ENCODE measurements at regions not wholly inside any gene's neighbourhood (a gene's known extent, or its start where the extent isn't known, plus 50 kb on each side); places are given as distances from the start of the nearest gene placed in this dataset.

- no peak for TF ChIP-seq CTCF (IDR thresholded peaks at IDR 0.05)
- TF ChIP-seq POLR2A (IDR thresholded peaks at IDR 0.05), result no peak
- DNase-seq (ENCODE audit: low spot score in 2 of 2), result no peak
- intact Hi-C loops (cut with DNase I; ENCODE audit: low total_unique reads), result no loop called here
- H3K4me3 ChIP-seq (ENCODE audit: low read depth, poor library complexity, severe bottlenecking), result no peak overlapping the region
- 68 to 79% methylated on average over 5 of the region's 5 CpGs for WGBS, 2 donors
Measured at GRCh38 chr7:21276471-21277035, 151.3 kb upstream of the SP4 start.

- TF ChIP-seq CTCF (IDR thresholded peaks at IDR 0.05) (no peak), POLR2A (IDR thresholded peaks at IDR 0.05) (no peak)
- intact Hi-C loops (cut with DNase I; ENCODE audit: low total_unique reads), result no loop called here
- 83 to 93% methylated on average over 3 of the region's 3 CpGs for WGBS, 2 donors
Measured at GRCh38 chr7:21278944-21279343, 148.9 kb upstream of the SP4 start.

GRCh38 chr7:21281193-21281592, 146.7 kb upstream of the SP4 start:
- intact Hi-C loops (cut with DNase I; ENCODE audit: low total_unique reads), result no loop called here
- TF ChIP-seq CTCF (IDR thresholded peaks at IDR 0.05), result no peak
- no peak for TF ChIP-seq POLR2A (IDR thresholded peaks at IDR 0.05)

More at GRCh38 chr7:21278944-21279343, 148.9 kb upstream of the SP4 start:
- no peak for DNase-seq (ENCODE audit: low spot score in 2 of 2)
- H3K4me3 ChIP-seq (ENCODE audit: low read depth, poor library complexity, severe bottlenecking), result no peak overlapping the region

GRCh38 chr7:21293771-21294170, 134.1 kb upstream of the SP4 start:
- intact Hi-C loops (cut with DNase I; ENCODE audit: low total_unique reads), result no loop called here
- WGBS, 2 donors, result 85 to 86% methylated on average over 3 of the region's 3 CpGs
- no peak for TF ChIP-seq CTCF (IDR thresholded peaks at IDR 0.05)
- no peak for TF ChIP-seq POLR2A (IDR thresholded peaks at IDR 0.05)
- DNase-seq (ENCODE audit: low spot score in 2 of 2), result no peak
- H3K4me3 ChIP-seq (ENCODE audit: low read depth, poor library complexity, severe bottlenecking), result no peak overlapping the region

More at GRCh38 chr7:21281193-21281592, 146.7 kb upstream of the SP4 start:
- no peak overlapping the region for H3K4me3 ChIP-seq (ENCODE audit: low read depth, poor library complexity, severe bottlenecking)
- no peak for DNase-seq (ENCODE audit: low spot score in 2 of 2)

GRCh38 chr7:21299766-21300165, 128.1 kb upstream of the SP4 start:
- WGBS, 2 donors, result 95 to 97% methylated on average over 5 of the region's 5 CpGs
- TF ChIP-seq POLR2A (IDR thresholded peaks at IDR 0.05), result no peak
- no peak for TF ChIP-seq CTCF (IDR thresholded peaks at IDR 0.05)
- intact Hi-C loops (cut with DNase I; ENCODE audit: low total_unique reads), result no loop called here
- H3K4me3 ChIP-seq (ENCODE audit: low read depth, poor library complexity, severe bottlenecking), result no peak overlapping the region
- no peak for DNase-seq (ENCODE audit: low spot score in 2 of 2)

GRCh38 chr7:21300692-21301091, 127.2 kb upstream of the SP4 start:
- intact Hi-C loops (cut with DNase I; ENCODE audit: low total_unique reads), result no loop called here
- TF ChIP-seq POLR2A (IDR thresholded peaks at IDR 0.05) (no peak), CTCF (IDR thresholded peaks at IDR 0.05) (no peak)
- no peak overlapping the region for H3K4me3 ChIP-seq (ENCODE audit: low read depth, poor library complexity, severe bottlenecking)
- DNase-seq (ENCODE audit: low spot score in 2 of 2), result no peak
- 82 to 84% methylated on average over 2 of the region's 2 CpGs for WGBS, 2 donors

Measured in lower leg skin (tissue), 4 donors.